HG03039 (cell line): ENCODE measurements at regions not wholly inside any gene's neighbourhood (a gene's known extent, or its start where the extent isn't known, plus 50 kb on each side); places are given as distances from the start of the nearest gene placed in this dataset.

Experiments used
- ATAC-seq: cut with Tn5 transposase; IDR thresholded peaks from one replicate; pipeline ENCODE4 v1.9.1; 2021; ENCODE audit warnings: mild to moderate bottlenecking, moderate library complexity; ENCODE audit not compliant: unreplicated experiment

GRCh38 chr18:46320928-46321711 is 216.9 kb downstream of the HAUS1 start:
- no peak for ATAC-seq

- no peak for ATAC-seq
These were observed 217.8 kb downstream of the HAUS1 start for GRCh38 chr18:46321955-46322354.

GRCh38 chr18:46322411-46322891 is 218.3 kb downstream of the HAUS1 start:
- no peak for ATAC-seq

- ATAC-seq: no peak
These were observed 218.8 kb downstream of the HAUS1 start for GRCh38 chr18:46322941-46323340.

- no peak for ATAC-seq
These were observed 220.1 kb downstream of the HAUS1 start for GRCh38 chr18:46324087-46324955.

GRCh38 chr18:46325895-46326294 is 221.7 kb downstream of the HAUS1 start:
- no peak for ATAC-seq

GRCh38 chr18:46329736-46330246 is 225.6 kb downstream of the HAUS1 start:
- no peak for ATAC-seq

- ATAC-seq: no peak
These were observed 227.1 kb downstream of the HAUS1 start for GRCh38 chr18:46331316-46331715.

- ATAC-seq: no peak
These were observed 228.2 kb downstream of the HAUS1 start for GRCh38 chr18:46332286-46332801.

GRCh38 chr18:46332921-46333341 is 228.7 kb downstream of the HAUS1 start:
- ATAC-seq: no peak

GRCh38 chr18:46333431-46334135 is 229.4 kb downstream of the HAUS1 start:
- ATAC-seq: no peak

- no peak for ATAC-seq
These were observed 230.7 kb downstream of the HAUS1 start for GRCh38 chr18:46334868-46335281.

GRCh38 chr18:46335534-46336101 is 231.4 kb downstream of the HAUS1 start:
- ATAC-seq: no peak

- ATAC-seq: no peak
These were observed 232.3 kb downstream of the HAUS1 start for GRCh38 chr18:46336278-46337111.

GRCh38 chr18:46337271-46337670 is 233.1 kb downstream of the HAUS1 start:
- ATAC-seq: no peak

- ATAC-seq: no peak
These were observed 234.0 kb downstream of the HAUS1 start for GRCh38 chr18:46338205-46338604.

GRCh38 chr18:46338766-46339165 is 234.6 kb downstream of the HAUS1 start:
- ATAC-seq: no peak

GRCh38 chr18:46340716-46341115 is 236.5 kb downstream of the HAUS1 start:
- no peak for ATAC-seq

GRCh38 chr18:46341986-46342525 is 237.9 kb downstream of the HAUS1 start:
- no peak for ATAC-seq
